HFFc6 (cell line): ENCODE measurements at regions not wholly inside any gene's neighbourhood (a gene's known extent, or its start where the extent isn't known, plus 50 kb on each side); places are given as distances from the start of the nearest gene placed in this dataset.
"Not testable (repeated sequence)": the region's sequence is repeated elsewhere in the genome, so short reads cannot be mapped to it uniquely, and the experiment has no call there.

ENCODE experiments used
- DNase-seq: peaks from one replicate; pipeline ENCODE4 v3.0.0-alpha.2; 2018
- H3K27ac Mint-ChIP-seq: 2 replicates; pipeline ENCODE4 v1.8.0; 2020; ENCODE audit warnings: mild to moderate bottlenecking, mixed read lengths
- H3K27me3 Mint-ChIP-seq: 2 replicates; pipeline ENCODE4 v1.8.0; 2021; ENCODE audit warnings: mild to moderate bottlenecking, moderate library complexity, mixed read lengths; ENCODE audit not compliant: insufficient read depth
- H3K36me3 Mint-ChIP-seq: 2 replicates; pipeline ENCODE4 v1.8.0; 2021; ENCODE audit warnings: low read depth, mixed read lengths
- H3K4me1 Mint-ChIP-seq: 2 replicates; pipeline ENCODE4 v1.8.0; 2020; ENCODE audit warnings: low read depth, mixed read lengths
- H3K4me3 Mint-ChIP-seq: 2 replicates; pipeline ENCODE4 v1.8.0; 2020; ENCODE audit warnings: mild to moderate bottlenecking, moderate library complexity, mixed read lengths
- H3K9me3 Mint-ChIP-seq: 2 replicates; pipeline ENCODE4 v1.8.0; 2020; ENCODE audit warnings: mild to moderate bottlenecking, mixed read lengths
- TF ChIP-seq, protein P1 (sequence below): fragments of 200-600 bp; sonication (generic); IDR thresholded peaks from 2 replicates; pipeline ENCODE4 v1.5.0; 2021; ENCODE audit warnings: antibody characterized with exemption, mild to moderate bottlenecking

- Mint-ChIP-seq H3K27ac (no peak overlapping the region), H3K4me3 (no peak overlapping the region), H3K36me3 (peaks cover 8% of the 10 kb centered on the region; the same call in 1 of the 2 replicates), H3K4me1 (no peaks in the 10 kb centered on the region; the same call in 1 of the 2 replicates), H3K9me3 (peaks cover 6% of the 10 kb centered on the region; the same call in 1 of the 2 replicates), H3K27me3 (no peaks in the 10 kb centered on the region)
- TF ChIP-seq, protein P1, sequence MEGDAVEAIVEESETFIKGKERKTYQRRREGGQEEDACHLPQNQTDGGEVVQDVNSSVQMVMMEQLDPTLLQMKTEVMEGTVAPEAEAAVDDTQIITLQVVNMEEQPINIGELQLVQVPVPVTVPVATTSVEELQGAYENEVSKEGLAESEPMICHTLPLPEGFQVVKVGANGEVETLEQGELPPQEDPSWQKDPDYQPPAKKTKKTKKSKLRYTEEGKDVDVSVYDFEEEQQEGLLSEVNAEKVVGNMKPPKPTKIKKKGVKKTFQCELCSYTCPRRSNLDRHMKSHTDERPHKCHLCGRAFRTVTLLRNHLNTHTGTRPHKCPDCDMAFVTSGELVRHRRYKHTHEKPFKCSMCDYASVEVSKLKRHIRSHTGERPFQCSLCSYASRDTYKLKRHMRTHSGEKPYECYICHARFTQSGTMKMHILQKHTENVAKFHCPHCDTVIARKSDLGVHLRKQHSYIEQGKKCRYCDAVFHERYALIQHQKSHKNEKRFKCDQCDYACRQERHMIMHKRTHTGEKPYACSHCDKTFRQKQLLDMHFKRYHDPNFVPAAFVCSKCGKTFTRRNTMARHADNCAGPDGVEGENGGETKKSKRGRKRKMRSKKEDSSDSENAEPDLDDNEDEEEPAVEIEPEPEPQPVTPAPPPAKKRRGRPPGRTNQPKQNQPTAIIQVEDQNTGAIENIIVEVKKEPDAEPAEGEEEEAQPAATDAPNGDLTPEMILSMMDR, result no peak
- DNase-seq, result no peak
Observed at GRCh38 chr1:199832451-199832850, 195.1 kb upstream of the NR5A2 start.

- no peak overlapping the region for H3K4me3 Mint-ChIP-seq
Observed at GRCh38 chr1:199834711-199835110, 192.8 kb upstream of the NR5A2 start.

DNA sequence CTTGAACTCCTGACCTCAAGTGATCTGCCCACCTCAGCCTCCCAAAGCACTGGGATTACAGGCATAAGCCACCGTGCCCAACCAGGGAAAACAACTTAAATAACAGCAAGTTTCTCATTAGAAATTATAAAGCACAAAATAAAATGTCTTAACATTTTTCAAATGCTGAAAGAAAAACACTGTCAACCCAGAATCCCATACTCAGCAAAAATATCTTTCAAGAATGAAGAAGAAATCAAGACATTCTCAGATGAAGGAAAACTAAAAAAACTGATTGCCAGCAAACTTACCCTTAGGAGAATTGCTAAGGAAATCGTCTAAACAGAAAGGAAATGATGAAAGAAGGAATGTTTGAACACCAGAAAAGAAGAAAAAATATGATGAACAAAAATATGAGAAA lies 191.1 kb upstream of the NR5A2 start:
- H3K27ac Mint-ChIP-seq, result no peak overlapping the region
- no peaks in the 10 kb centered on the region; the same call in 1 of the 2 replicates for H3K4me1 Mint-ChIP-seq
- H3K36me3 Mint-ChIP-seq, result peaks cover 8% of the 10 kb centered on the region; the same call in 1 of the 2 replicates
- no peak overlapping the region for H3K4me3 Mint-ChIP-seq
- H3K9me3 Mint-ChIP-seq, result peaks cover 6% of the 10 kb centered on the region; the same call in 1 of the 2 replicates
- TF ChIP-seq, protein P1, result no peak
- no peak for DNase-seq
- H3K27me3 Mint-ChIP-seq, result no peaks in the 10 kb centered on the region

More at GRCh38 chr1:199834711-199835110, 192.8 kb upstream of the NR5A2 start:
- Mint-ChIP-seq H3K4me1 (no peaks in the 10 kb centered on the region; the same call in 1 of the 2 replicates), H3K36me3 (peaks cover 8% of the 10 kb centered on the region; the same call in 1 of the 2 replicates), H3K27me3 (no peaks in the 10 kb centered on the region), H3K9me3 (peaks cover 6% of the 10 kb centered on the region; the same call in 1 of the 2 replicates), H3K27ac (no peak overlapping the region)
- no peak for DNase-seq
- TF ChIP-seq, protein P1, result no peak

DNA sequence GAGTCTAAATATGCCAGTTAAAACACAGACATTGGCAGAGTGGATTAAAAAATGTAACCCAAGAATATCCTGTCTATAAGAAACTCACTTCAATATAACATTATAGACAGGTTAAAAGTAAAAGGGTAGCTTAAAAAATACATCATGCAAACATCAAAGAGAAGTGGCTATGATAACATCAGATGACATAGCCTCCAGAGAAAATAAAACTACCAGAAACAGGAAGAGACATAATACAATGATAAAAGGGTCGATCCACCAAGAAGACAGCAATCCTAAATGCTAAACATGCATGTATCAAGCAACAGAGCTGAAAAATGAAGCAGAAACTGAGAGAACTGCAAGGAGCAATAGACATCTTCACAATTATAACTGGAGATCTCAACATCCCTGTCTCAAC lies 190.2 kb upstream of the NR5A2 start:
- no peak overlapping the region for H3K27ac Mint-ChIP-seq
- no peaks in the 10 kb centered on the region for H3K27me3 Mint-ChIP-seq
- no peak for DNase-seq
- H3K4me3 Mint-ChIP-seq, result no peak overlapping the region
- TF ChIP-seq, protein P1, result no peak
- H3K9me3 Mint-ChIP-seq, result peaks cover 6% of the 10 kb centered on the region; the same call in 1 of the 2 replicates
- H3K36me3 Mint-ChIP-seq, result peaks cover 8% of the 10 kb centered on the region; the same call in 1 of the 2 replicates
- H3K4me1 Mint-ChIP-seq, result no peaks in the 10 kb centered on the region; the same call in 1 of the 2 replicates

GRCh38 chr1:199839608-199840007 lies 187.9 kb upstream of the NR5A2 start:
- not testable (repeated sequence) for H3K27me3 Mint-ChIP-seq, DNase-seq, H3K9me3 Mint-ChIP-seq, H3K36me3 Mint-ChIP-seq, H3K4me1 Mint-ChIP-seq, H3K27ac Mint-ChIP-seq, H3K4me3 Mint-ChIP-seq

DNA sequence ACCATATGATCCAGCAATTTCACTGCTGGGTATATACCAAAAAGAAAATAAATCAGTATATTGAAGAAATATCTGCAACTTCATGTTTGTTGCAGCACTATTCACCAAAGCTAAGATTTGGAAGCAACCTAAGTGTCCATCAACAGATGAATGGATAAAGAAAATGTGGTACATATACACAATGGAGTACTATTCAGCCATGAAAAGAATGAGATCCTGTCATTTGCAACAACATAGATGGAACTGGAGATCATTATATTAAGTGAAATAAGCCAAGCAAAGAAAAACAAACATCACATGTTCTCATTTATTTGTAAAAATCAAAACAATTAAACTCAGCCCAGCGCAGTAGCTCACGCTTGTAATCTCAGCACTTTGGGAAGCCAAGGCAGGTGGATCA lies 184.4 kb upstream of the NR5A2 start:
- not testable (repeated sequence) for H3K9me3 Mint-ChIP-seq, H3K4me3 Mint-ChIP-seq, H3K27me3 Mint-ChIP-seq, H3K27ac Mint-ChIP-seq, H3K4me1 Mint-ChIP-seq, DNase-seq, H3K36me3 Mint-ChIP-seq

GRCh38 chr1:199843861-199844260 lies 183.6 kb upstream of the NR5A2 start:
- Mint-ChIP-seq H3K4me1 (peaks cover 7% of the 10 kb centered on the region), H3K27me3 (no peaks in the 10 kb centered on the region), H3K9me3 (no peaks in the 10 kb centered on the region), H3K27ac (no peak overlapping the region), H3K4me3 (no peak overlapping the region), H3K36me3 (no peaks in the 10 kb centered on the region)
- DNase-seq, result no peak
- TF ChIP-seq, protein P1, result no peak
